BE2C (cell line): ENCODE measurements at regions not wholly inside any gene's neighbourhood (a gene's known extent, or its start where the extent isn't known, plus 50 kb on each side); places are given as distances from the start of the nearest gene placed in this dataset.
A peak's percentile ranks its signal among the peaks of the same experiment; 100 is the strongest.

ENCODE experiments used
- DNase-seq: peaks from one replicate; pipeline ENCODE4 v3.0.0-alpha.2; 2020
- H3K27me3 ChIP-seq: fragments of 250-450 bp; sonication (Bioruptor Pico); 2 replicates; pipeline ENCODE4 v1.5.1; 2020; ENCODE audit warnings: mild to moderate bottlenecking
- H3K36me3 ChIP-seq: fragments of 250-450 bp; sonication (Bioruptor Pico); 2 replicates; pipeline ENCODE4 v1.5.1; 2020; ENCODE audit warnings: mild to moderate bottlenecking
- H3K4me1 ChIP-seq: fragments of 250-450 bp; sonication (Bioruptor Pico); 2 replicates; pipeline ENCODE4 v1.5.1; 2020
- H3K4me3 ChIP-seq: 2 replicates; pipeline ENCODE4 v1.5.1; 2011; ENCODE audit warnings: low read depth, low read length
- H3K9me3 ChIP-seq: fragments of 250-450 bp; sonication (Bioruptor Pico); 2 replicates; pipeline ENCODE4 v1.5.1; 2020
- CTCF ChIP-seq: IDR thresholded peaks from 2 replicates; pipeline ENCODE4 v1.5.1; 2012; ENCODE audit warnings: mild to moderate bottlenecking, low read depth, low read length

GRCh38 chr2:146271131-146271831 is 1573.5 kb upstream of the ACVR2A start:
- H3K4me1 ChIP-seq = no peaks in the 10 kb centered on the region
- no peaks in the 10 kb centered on the region for H3K27me3 ChIP-seq
- DNase-seq = no peak
- H3K9me3 ChIP-seq = no peaks in the 10 kb centered on the region
- no peak for TF ChIP-seq CTCF
- no peaks in the 10 kb centered on the region for H3K36me3 ChIP-seq
- no peak overlapping the region for H3K4me3 ChIP-seq

- no peaks in the 10 kb centered on the region for H3K9me3 ChIP-seq
- no peak overlapping the region for H3K4me3 ChIP-seq
- H3K36me3 ChIP-seq = no peaks in the 10 kb centered on the region
- DNase-seq = no peak
- no peak for TF ChIP-seq CTCF
- H3K4me1 ChIP-seq = no peaks in the 10 kb centered on the region
- no peaks in the 10 kb centered on the region for H3K27me3 ChIP-seq
Measured at GRCh38 chr2:146270618-146271017, 1574.2 kb upstream of the ACVR2A start.

GRCh38 chr2:146267093-146267492 is 1577.7 kb upstream of the ACVR2A start:
- Histone ChIP-seq H3K9me3 (no peaks in the 10 kb centered on the region), H3K4me3 (no peak overlapping the region), H3K36me3 (no peaks in the 10 kb centered on the region), H3K27me3 (no peaks in the 10 kb centered on the region), H3K4me1 (no peaks in the 10 kb centered on the region)
- no peak for TF ChIP-seq CTCF
- no peak for DNase-seq

GRCh38 chr2:146265656-146266055 is 1579.2 kb upstream of the ACVR2A start:
- Histone ChIP-seq H3K4me1 (no peaks in the 10 kb centered on the region), H3K4me3 (no peak overlapping the region), H3K36me3 (no peaks in the 10 kb centered on the region), H3K27me3 (no peaks in the 10 kb centered on the region), H3K9me3 (no peaks in the 10 kb centered on the region)
- no peak for TF ChIP-seq CTCF
- DNase-seq = no peak

- no peak for TF ChIP-seq CTCF
- Histone ChIP-seq H3K4me3 (no peak overlapping the region), H3K4me1 (no peaks in the 10 kb centered on the region), H3K9me3 (no peaks in the 10 kb centered on the region), H3K36me3 (no peaks in the 10 kb centered on the region), H3K27me3 (no peaks in the 10 kb centered on the region)
- peak; percentile 7 for DNase-seq
Measured at GRCh38 chr2:146262606-146263005, 1582.2 kb upstream of the ACVR2A start.

- Histone ChIP-seq H3K4me3 (no peak overlapping the region), H3K36me3 (no peaks in the 10 kb centered on the region), H3K9me3 (no peaks in the 10 kb centered on the region), H3K4me1 (no peaks in the 10 kb centered on the region), H3K27me3 (no peaks in the 10 kb centered on the region)
- no peak for TF ChIP-seq CTCF
- no peak for DNase-seq
Measured at GRCh38 chr2:146260551-146260950, 1584.3 kb upstream of the ACVR2A start.
